HepG2 (cell line): ENCODE measurements at regions not wholly inside any gene's neighbourhood (a gene's known extent, or its start where the extent isn't known, plus 50 kb on each side); places are given as distances from the start of the nearest gene placed in this dataset.

ENCODE experiments used
- CHD2 ChIP-seq: IDR thresholded peaks from 2 replicates; pipeline ENCODE4 v1.6.1; 2011; ENCODE audit warnings: low read depth, low read length, improper control_type of control experiment
- GABPB1 ChIP-seq: IDR thresholded peaks from 2 replicates; pipeline ENCODE4 v1.6.1; 2016; ENCODE audit warnings: mild to moderate bottlenecking, missing genetic modification reagents, moderate library complexity, missing compliant biosample characterization
- NAIF1 ChIP-seq: sonication (generic); formaldehyde crosslinking; IDR thresholded peaks from 2 replicates; pipeline ENCODE4 v1.5.0; 2020; ENCODE audit warnings: mild to moderate bottlenecking, missing genetic modification reagents, borderline replicate concordance
- POLR2AphosphoS5 ChIP-seq: IDR thresholded peaks from 2 replicates; pipeline ENCODE4 v1.6.1; 2012; ENCODE audit warnings: low read depth, low read length
- SIN3A ChIP-seq: IDR thresholded peaks from 2 replicates; pipeline ENCODE4 v1.6.1; 2011; ENCODE audit warnings: low read depth, mild to moderate bottlenecking, control low read depth, low read length, borderline replicate concordance
- SP1 ChIP-seq, 2 experiments: fragments of 450-650 bp in 1 of 2; sonication (generic) in 1 of 2; formaldehyde crosslinking in 1 of 2; IDR thresholded peaks; 2 replicates each; pipeline versions ENCODE4 v1.4.0 to v1.6.1; 2016 to 2020; ENCODE audit warnings: missing genetic modification reagents in 1 of 2
- TAF15 ChIP-seq: fragments of 200-400 bp; formaldehyde crosslinking; IDR thresholded peaks from one replicate; pipeline ENCODE4 v1.6.1; 2018; ENCODE audit warnings: mild to moderate bottlenecking, low read depth, low read length; ENCODE audit not compliant: poor library complexity, severe bottlenecking
- ZNF563 ChIP-seq: sonication (generic); formaldehyde crosslinking; IDR thresholded peaks from 2 replicates; pipeline ENCODE4 v1.8.0; 2022; ENCODE audit warnings: mild to moderate bottlenecking, moderate library complexity, missing genetic modification reagents
- ZNF660 ChIP-seq: sonication (generic); formaldehyde crosslinking; IDR thresholded peaks from 2 replicates; pipeline ENCODE4 v1.5.1; 2020; ENCODE audit warnings: mild to moderate bottlenecking, low read depth, missing genetic modification reagents, borderline replicate concordance
- ZNF724P ChIP-seq: sonication (generic); formaldehyde crosslinking; IDR thresholded peaks from 2 replicates; pipeline ENCODE4 v1.8.0; 2022; ENCODE audit warnings: missing genetic modification reagents, borderline replicate concordance
- TF ChIP-seq, protein P1 (sequence below): IDR thresholded peaks from 2 replicates; pipeline ENCODE4 v1.6.1; 2016
- TF ChIP-seq, protein P2 (sequence below): sonication (generic); formaldehyde crosslinking; conservative IDR thresholded peaks from 2 replicates; pipeline ENCODE4 v1.8.1; 2023; ENCODE audit warnings: missing genetic modification reagents

DNA sequence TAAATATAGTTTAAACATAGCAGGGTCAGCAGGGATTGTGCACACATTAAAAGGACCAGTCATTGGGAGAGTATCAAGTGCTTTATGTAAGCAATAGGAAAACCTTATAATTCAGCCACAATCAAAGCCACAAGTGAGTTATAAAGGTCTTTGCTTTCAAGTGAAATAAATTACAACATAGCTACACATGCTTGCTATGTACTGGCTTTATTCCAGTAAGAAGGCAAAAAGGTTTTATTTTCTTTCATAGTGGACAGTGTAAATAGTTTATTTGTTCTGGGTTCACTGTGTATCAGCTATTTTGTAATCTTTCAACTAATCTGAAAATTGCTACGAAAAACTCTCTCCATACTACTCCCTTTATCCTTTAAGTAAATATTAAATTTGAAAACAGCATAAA lies 691.4 kb downstream of the PCDH7 start:
- TF ChIP-seq GABPB1, result no peak
- TF ChIP-seq, protein P1, sequence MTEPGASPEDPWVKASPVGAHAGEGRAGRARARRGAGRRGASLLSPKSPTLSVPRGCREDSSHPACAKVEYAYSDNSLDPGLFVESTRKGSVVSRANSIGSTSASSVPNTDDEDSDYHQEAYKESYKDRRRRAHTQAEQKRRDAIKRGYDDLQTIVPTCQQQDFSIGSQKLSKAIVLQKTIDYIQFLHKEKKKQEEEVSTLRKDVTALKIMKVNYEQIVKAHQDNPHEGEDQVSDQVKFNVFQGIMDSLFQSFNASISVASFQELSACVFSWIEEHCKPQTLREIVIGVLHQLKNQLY (CRISPR knock-in tag), result no peak
- TF ChIP-seq CHD2, result no peak
- no peak for TF ChIP-seq ZNF724P (CRISPR knock-in tag)
- TF ChIP-seq ZNF660 (CRISPR knock-in tag), result no peak
- TF ChIP-seq SP1 (IDR thresholded peaks at IDR 0.05), result no peak
- no peak for TF ChIP-seq SP1 (CRISPR knock-in tag; IDR thresholded peaks at IDR 0.05)
- TF ChIP-seq TAF15, result no peak
- TF ChIP-seq NAIF1, result no peak
- no peak for TF ChIP-seq ZNF563 (CRISPR knock-in tag)
- TF ChIP-seq POLR2AphosphoS5, result no peak
- no peak for TF ChIP-seq SIN3A
- TF ChIP-seq, protein P2, sequence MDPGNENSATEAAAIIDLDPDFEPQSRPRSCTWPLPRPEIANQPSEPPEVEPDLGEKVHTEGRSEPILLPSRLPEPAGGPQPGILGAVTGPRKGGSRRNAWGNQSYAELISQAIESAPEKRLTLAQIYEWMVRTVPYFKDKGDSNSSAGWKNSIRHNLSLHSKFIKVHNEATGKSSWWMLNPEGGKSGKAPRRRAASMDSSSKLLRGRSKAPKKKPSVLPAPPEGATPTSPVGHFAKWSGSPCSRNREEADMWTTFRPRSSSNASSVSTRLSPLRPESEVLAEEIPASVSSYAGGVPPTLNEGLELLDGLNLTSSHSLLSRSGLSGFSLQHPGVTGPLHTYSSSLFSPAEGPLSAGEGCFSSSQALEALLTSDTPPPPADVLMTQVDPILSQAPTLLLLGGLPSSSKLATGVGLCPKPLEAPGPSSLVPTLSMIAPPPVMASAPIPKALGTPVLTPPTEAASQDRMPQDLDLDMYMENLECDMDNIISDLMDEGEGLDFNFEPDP, result no peak
